ENCODE measurements at regions not wholly inside any gene's neighbourhood (a gene's known extent, or its start where the extent isn't known, plus 50 kb on each side); places are given as distances from the start of the nearest gene placed in this dataset.

- DNase-seq (ENCODE audit: extremely low spot score), result no peak
- H3K4me1 ChIP-seq, result no peaks in the 10 kb centered on the region
- no peaks in the 10 kb centered on the region for H3K9me3 ChIP-seq
- TF ChIP-seq POLR2AphosphoS5 (IDR thresholded peaks at IDR 0.05) (no peak), POLR2A (IDR thresholded peaks at IDR 0.05; ENCODE audit: low read depth) (no peak), EP300 (IDR thresholded peaks at IDR 0.05) (no peak), CTCF (IDR thresholded peaks at IDR 0.05) (no peak)
- no peak overlapping the region for H3K4me3 ChIP-seq
- no peaks in the 10 kb centered on the region for H3K27me3 ChIP-seq
- intact Hi-C loops (cut with DNase I), result no loop called here
- no peak overlapping the region for H3K27ac ChIP-seq (replicated peaks in 1 of 4)
- H3K36me3 ChIP-seq, result no peaks in the 10 kb centered on the region
These were observed 167.8 kb downstream of the NUP35 start for GRCh38 chr2:183292028-183292427.

GRCh38 chr2:183339311-183339710, 215.1 kb downstream of the NUP35 start:
- H3K4me3 ChIP-seq, result no peak overlapping the region
- intact Hi-C loops (cut with DNase I), result no loop called here
- WGBS, result 91% methylated on average over 1 of the region's 1 CpG
- no peaks in the 10 kb centered on the region for H3K4me1 ChIP-seq
- no peak overlapping the region for H3K27ac ChIP-seq (replicated peaks in 1 of 4)
- peaks cover 0 to 12% (median 2%) of the 10 kb centered on the region in 4 donors for H3K9me3 ChIP-seq
- no peak for DNase-seq (ENCODE audit: extremely low spot score)
- TF ChIP-seq POLR2AphosphoS5 (IDR thresholded peaks at IDR 0.05) (no peak), EP300 (IDR thresholded peaks at IDR 0.05) (no peak), POLR2A (IDR thresholded peaks at IDR 0.05; ENCODE audit: low read depth) (no peak), CTCF (IDR thresholded peaks at IDR 0.05) (no peak)
- H3K27me3 ChIP-seq, result no peaks in the 10 kb centered on the region
- H3K36me3 ChIP-seq, result no peaks in the 10 kb centered on the region

- H3K27ac ChIP-seq (replicated peaks in 1 of 4), result no peak overlapping the region
- no peaks in the 10 kb centered on the region for H3K27me3 ChIP-seq
- H3K4me3 ChIP-seq, result no peak overlapping the region
- no peak for TF ChIP-seq POLR2AphosphoS5 (IDR thresholded peaks at IDR 0.05)
- no peak for TF ChIP-seq POLR2A (IDR thresholded peaks at IDR 0.05; ENCODE audit: low read depth)
- no peak for TF ChIP-seq EP300 (IDR thresholded peaks at IDR 0.05)
- no peak for TF ChIP-seq CTCF (IDR thresholded peaks at IDR 0.05)
- 67% methylated on average over 1 of the region's 1 CpG for WGBS
- peaks cover 0 to 12% (median 2%) of the 10 kb centered on the region in 4 donors for H3K9me3 ChIP-seq
- no peaks in the 10 kb centered on the region for H3K36me3 ChIP-seq
- H3K4me1 ChIP-seq, result no peaks in the 10 kb centered on the region
- no peak for DNase-seq (ENCODE audit: extremely low spot score)
- intact Hi-C loops (cut with DNase I), result no loop called here
These were observed 216.8 kb downstream of the NUP35 start for GRCh38 chr2:183341057-183341456.

- no peak for TF ChIP-seq EP300 (IDR thresholded peaks at IDR 0.05)
- TF ChIP-seq CTCF (IDR thresholded peaks at IDR 0.05), result no peak
- TF ChIP-seq POLR2A (IDR thresholded peaks at IDR 0.05; ENCODE audit: low read depth), result no peak
- TF ChIP-seq POLR2AphosphoS5 (IDR thresholded peaks at IDR 0.05), result no peak
- H3K36me3 ChIP-seq, result no peaks in the 10 kb centered on the region
- no peaks in the 10 kb centered on the region for H3K9me3 ChIP-seq
- intact Hi-C loops (cut with DNase I), result no loop called here
- no peak for DNase-seq (ENCODE audit: extremely low spot score)
- H3K27me3 ChIP-seq, result no peaks in the 10 kb centered on the region
- no peak overlapping the region for H3K4me3 ChIP-seq
- H3K27ac ChIP-seq (replicated peaks in 1 of 4), result no peak overlapping the region
- no peaks in the 10 kb centered on the region for H3K4me1 ChIP-seq
- 87% methylated on average over 3 of the region's 3 CpGs for WGBS
These were observed 223.7 kb downstream of the NUP35 start for GRCh38 chr2:183347969-183348368.

GRCh38 chr2:183348492-183348891, 224.2 kb downstream of the NUP35 start:
- no peaks in the 10 kb centered on the region for H3K36me3 ChIP-seq

More at GRCh38 chr2:183348492-183348891, 224.2 kb downstream of the NUP35 start:
- no peak for DNase-seq (ENCODE audit: extremely low spot score)
- H3K4me1 ChIP-seq, result no peaks in the 10 kb centered on the region
- H3K9me3 ChIP-seq, result no peaks in the 10 kb centered on the region
- 96% methylated on average over 2 of the region's 2 CpGs for WGBS
- H3K27me3 ChIP-seq, result no peaks in the 10 kb centered on the region
- H3K4me3 ChIP-seq, result no peak overlapping the region
- no peak overlapping the region for H3K27ac ChIP-seq (replicated peaks in 1 of 4)
- intact Hi-C loops (cut with DNase I), result no loop called here
- no peak for TF ChIP-seq CTCF (IDR thresholded peaks at IDR 0.05)
- no peak for TF ChIP-seq POLR2A (IDR thresholded peaks at IDR 0.05; ENCODE audit: low read depth)
- TF ChIP-seq EP300 (IDR thresholded peaks at IDR 0.05), result no peak
- TF ChIP-seq POLR2AphosphoS5 (IDR thresholded peaks at IDR 0.05), result no peak

Measured in esophagus muscularis mucosa (tissue), 4 donors.